HG02870 (cell line): ENCODE measurements at regions not wholly inside any gene's neighbourhood (a gene's known extent, or its start where the extent isn't known, plus 50 kb on each side); places are given as distances from the start of the nearest gene placed in this dataset.
"Not testable (repeated sequence)": the region's sequence is repeated elsewhere in the genome, so short reads cannot be mapped to it uniquely, and the experiment has no call there.

Source experiments
- ATAC-seq: cut with Tn5 transposase; IDR thresholded peaks from one replicate; pipeline ENCODE4 v1.9.1; 2021; ENCODE audit warnings: mild to moderate bottlenecking, moderate library complexity; ENCODE audit not compliant: unreplicated experiment

GRCh38 chr7:119522698-119523097 lies 750.3 kb upstream of the KCND2 start:
- no peak for ATAC-seq

GRCh38 chr7:119545118-119545517 lies 727.9 kb upstream of the KCND2 start:
- no peak for ATAC-seq

- ATAC-seq, result no peak
Measured at GRCh38 chr7:119555788-119556187, 717.2 kb upstream of the KCND2 start.

- ATAC-seq, result no peak
Measured at GRCh38 chr7:119556436-119556835, 716.5 kb upstream of the KCND2 start.

- ATAC-seq, result no peak
Measured at GRCh38 chr7:119561751-119562150, 711.2 kb upstream of the KCND2 start.

- no peak for ATAC-seq
Measured at GRCh38 chr7:119562839-119563238, 710.1 kb upstream of the KCND2 start.

- ATAC-seq, result no peak
Measured at GRCh38 chr7:119571666-119572065, 701.3 kb upstream of the KCND2 start.

- no peak for ATAC-seq
Measured at GRCh38 chr7:119572132-119572531, 700.8 kb upstream of the KCND2 start.

- no peak for ATAC-seq
Measured at GRCh38 chr7:119572541-119572940, 700.4 kb upstream of the KCND2 start.

GRCh38 chr7:119578116-119578515 lies 694.9 kb upstream of the KCND2 start:
- no peak for ATAC-seq

- ATAC-seq, result no peak
Measured at GRCh38 chr7:119594956-119595355, 678.0 kb upstream of the KCND2 start.

GRCh38 chr7:119596651-119597050 lies 676.3 kb upstream of the KCND2 start:
- no peak for ATAC-seq

- no peak for ATAC-seq
Measured at GRCh38 chr7:119606297-119606696, 666.7 kb upstream of the KCND2 start.

GRCh38 chr7:119620769-119621168 lies 652.2 kb upstream of the KCND2 start:
- no peak for ATAC-seq

GRCh38 chr7:119623427-119623826 lies 649.5 kb upstream of the KCND2 start:
- ATAC-seq, result no peak

GRCh38 chr7:119630406-119630969 lies 642.5 kb upstream of the KCND2 start:
- ATAC-seq, result no peak

- ATAC-seq, result not testable (repeated sequence)
Measured at GRCh38 chr7:119633812-119634211, 639.2 kb upstream of the KCND2 start.

GRCh38 chr7:119640326-119640725 lies 632.6 kb upstream of the KCND2 start:
- ATAC-seq, result no peak

- no peak for ATAC-seq
Measured at GRCh38 chr7:119640861-119641260, 632.1 kb upstream of the KCND2 start.

- ATAC-seq, result no peak
Measured at GRCh38 chr7:119643558-119643957, 629.4 kb upstream of the KCND2 start.

GRCh38 chr7:119647286-119647685 lies 625.7 kb upstream of the KCND2 start:
- no peak for ATAC-seq

GRCh38 chr7:119648752-119649151 lies 624.2 kb upstream of the KCND2 start:
- not testable (repeated sequence) for ATAC-seq

- ATAC-seq, result no peak
Measured at GRCh38 chr7:119660080-119660479, 612.9 kb upstream of the KCND2 start.
